ENCODE measurements at regions not wholly inside any gene's neighbourhood (a gene's known extent, or its start where the extent isn't known, plus 50 kb on each side); places are given as distances from the start of the nearest gene placed in this dataset.

DNA sequence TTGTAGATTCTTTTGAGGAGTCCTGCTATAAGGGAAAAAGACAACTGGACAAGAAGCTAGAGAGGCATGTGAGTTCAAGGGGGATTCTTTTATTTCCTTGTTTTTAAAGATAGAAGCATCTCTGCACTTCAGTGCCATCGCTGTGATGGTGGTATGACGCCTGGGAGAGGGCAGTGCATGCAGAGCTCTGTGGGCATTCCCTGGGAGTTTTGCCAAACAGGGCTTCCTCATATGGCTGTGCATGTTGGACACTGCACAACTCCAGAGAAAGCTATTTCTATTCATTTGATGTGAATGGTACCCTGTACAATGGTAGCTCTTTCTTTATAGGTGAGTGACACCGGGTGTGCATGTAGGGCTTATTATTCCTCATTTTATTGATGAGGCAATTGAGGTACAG lies 599.5 kb upstream of the DPP6 start:
- Histone ChIP-seq H3K9me2 (ENCODE audit: insufficient read depth, low read length) (no peaks in the 10 kb centered on the region), H4K20me1 (ENCODE audit: insufficient read depth) (no peaks in the 10 kb centered on the region), H3K9me3 (ENCODE audit: low read length) (no peaks in the 10 kb centered on the region), H3K27me3 (ENCODE audit: insufficient read depth, low read depth, low read length) (no peaks in the 10 kb centered on the region), H3K4me3 (ENCODE audit: low read length) (no peak overlapping the region), H2AFZ (ENCODE audit: low read depth, low read length) (no peak overlapping the region), H3K36me3 (ENCODE audit: insufficient read depth, low read length) (no peaks in the 10 kb centered on the region), H3K4me2 (ENCODE audit: low read length) (no peak overlapping the region), H3K27ac (ENCODE audit: low read length) (no peak overlapping the region), H3K9ac (ENCODE audit: low read length) (no peak overlapping the region), H3F3A (ENCODE audit: insufficient read depth, low read length, poor library complexity, severe bottlenecking) (no peaks in the 10 kb centered on the region), H3K79me2 (replicated peaks; ENCODE audit: insufficient read depth, low read length) (no peaks in the 10 kb centered on the region)
- no peak for TF ChIP-seq POLR2AphosphoS5 (IDR thresholded peaks at IDR 0.05)
- TF ChIP-seq, protein P1, sequence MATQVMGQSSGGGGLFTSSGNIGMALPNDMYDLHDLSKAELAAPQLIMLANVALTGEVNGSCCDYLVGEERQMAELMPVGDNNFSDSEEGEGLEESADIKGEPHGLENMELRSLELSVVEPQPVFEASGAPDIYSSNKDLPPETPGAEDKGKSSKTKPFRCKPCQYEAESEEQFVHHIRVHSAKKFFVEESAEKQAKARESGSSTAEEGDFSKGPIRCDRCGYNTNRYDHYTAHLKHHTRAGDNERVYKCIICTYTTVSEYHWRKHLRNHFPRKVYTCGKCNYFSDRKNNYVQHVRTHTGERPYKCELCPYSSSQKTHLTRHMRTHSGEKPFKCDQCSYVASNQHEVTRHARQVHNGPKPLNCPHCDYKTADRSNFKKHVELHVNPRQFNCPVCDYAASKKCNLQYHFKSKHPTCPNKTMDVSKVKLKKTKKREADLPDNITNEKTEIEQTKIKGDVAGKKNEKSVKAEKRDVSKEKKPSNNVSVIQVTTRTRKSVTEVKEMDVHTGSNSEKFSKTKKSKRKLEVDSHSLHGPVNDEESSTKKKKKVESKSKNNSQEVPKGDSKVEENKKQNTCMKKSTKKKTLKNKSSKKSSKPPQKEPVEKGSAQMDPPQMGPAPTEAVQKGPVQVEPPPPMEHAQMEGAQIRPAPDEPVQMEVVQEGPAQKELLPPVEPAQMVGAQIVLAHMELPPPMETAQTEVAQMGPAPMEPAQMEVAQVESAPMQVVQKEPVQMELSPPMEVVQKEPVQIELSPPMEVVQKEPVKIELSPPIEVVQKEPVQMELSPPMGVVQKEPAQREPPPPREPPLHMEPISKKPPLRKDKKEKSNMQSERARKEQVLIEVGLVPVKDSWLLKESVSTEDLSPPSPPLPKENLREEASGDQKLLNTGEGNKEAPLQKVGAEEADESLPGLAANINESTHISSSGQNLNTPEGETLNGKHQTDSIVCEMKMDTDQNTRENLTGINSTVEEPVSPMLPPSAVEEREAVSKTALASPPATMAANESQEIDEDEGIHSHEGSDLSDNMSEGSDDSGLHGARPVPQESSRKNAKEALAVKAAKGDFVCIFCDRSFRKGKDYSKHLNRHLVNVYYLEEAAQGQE (IDR thresholded peaks at IDR 0.05; ENCODE audit: borderline replicate concordance), result no peak
- TF ChIP-seq, protein P2, sequence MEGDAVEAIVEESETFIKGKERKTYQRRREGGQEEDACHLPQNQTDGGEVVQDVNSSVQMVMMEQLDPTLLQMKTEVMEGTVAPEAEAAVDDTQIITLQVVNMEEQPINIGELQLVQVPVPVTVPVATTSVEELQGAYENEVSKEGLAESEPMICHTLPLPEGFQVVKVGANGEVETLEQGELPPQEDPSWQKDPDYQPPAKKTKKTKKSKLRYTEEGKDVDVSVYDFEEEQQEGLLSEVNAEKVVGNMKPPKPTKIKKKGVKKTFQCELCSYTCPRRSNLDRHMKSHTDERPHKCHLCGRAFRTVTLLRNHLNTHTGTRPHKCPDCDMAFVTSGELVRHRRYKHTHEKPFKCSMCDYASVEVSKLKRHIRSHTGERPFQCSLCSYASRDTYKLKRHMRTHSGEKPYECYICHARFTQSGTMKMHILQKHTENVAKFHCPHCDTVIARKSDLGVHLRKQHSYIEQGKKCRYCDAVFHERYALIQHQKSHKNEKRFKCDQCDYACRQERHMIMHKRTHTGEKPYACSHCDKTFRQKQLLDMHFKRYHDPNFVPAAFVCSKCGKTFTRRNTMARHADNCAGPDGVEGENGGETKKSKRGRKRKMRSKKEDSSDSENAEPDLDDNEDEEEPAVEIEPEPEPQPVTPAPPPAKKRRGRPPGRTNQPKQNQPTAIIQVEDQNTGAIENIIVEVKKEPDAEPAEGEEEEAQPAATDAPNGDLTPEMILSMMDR (IDR thresholded peaks at IDR 0.05; ENCODE audit: poor library complexity, severe bottlenecking), result no peak
- TF ChIP-seq EZH2 (IDR thresholded peaks at IDR 0.05; ENCODE audit: borderline replicate concordance, insufficient read depth, low read length, poor library complexity, severe bottlenecking), result no peak
- no peak for TF ChIP-seq EP300 (conservative IDR thresholded peaks at IDR 0.05; ENCODE audit: poor library complexity, severe bottlenecking)
- TF ChIP-seq SMC3 (conservative IDR thresholded peaks at IDR 0.05; ENCODE audit: poor library complexity), result no peak
- no peak for TF ChIP-seq TAF1 (IDR thresholded peaks at IDR 0.05; ENCODE audit: low read depth)
- TF ChIP-seq MXI1 (conservative IDR thresholded peaks at IDR 0.05; ENCODE audit: poor library complexity, severe bottlenecking), result no peak
- no peak for TF ChIP-seq RAD21 (conservative IDR thresholded peaks at IDR 0.05)

DNA sequence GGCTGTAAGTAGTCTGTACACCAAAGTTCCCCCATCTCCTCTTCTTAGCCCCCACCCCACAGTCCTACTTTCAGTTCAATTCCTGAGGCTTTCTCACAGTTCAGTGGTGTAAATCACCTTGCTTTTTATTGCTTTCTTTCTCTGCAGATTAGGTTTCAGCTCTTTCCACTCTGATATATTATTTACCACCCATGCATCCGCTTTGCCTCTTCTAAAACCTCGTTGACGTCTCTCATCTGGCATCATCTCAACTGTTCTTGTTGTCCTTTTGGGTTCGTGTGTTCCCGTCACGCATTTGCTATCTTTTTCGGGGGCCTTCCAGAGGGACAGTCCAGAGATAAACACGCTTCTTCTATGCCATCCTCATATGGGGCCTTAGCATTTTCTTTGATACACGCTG lies 597.9 kb upstream of the DPP6 start:
- Histone ChIP-seq H3K79me2 (replicated peaks; ENCODE audit: insufficient read depth, low read length) (no peaks in the 10 kb centered on the region), H3K27ac (ENCODE audit: low read length) (no peak overlapping the region), H3K4me2 (ENCODE audit: low read length) (no peak overlapping the region), H3K9me2 (ENCODE audit: insufficient read depth, low read length) (no peaks in the 10 kb centered on the region), H3K36me3 (ENCODE audit: insufficient read depth, low read length) (no peaks in the 10 kb centered on the region), H3K27me3 (ENCODE audit: insufficient read depth, low read depth, low read length) (no peaks in the 10 kb centered on the region), H3F3A (ENCODE audit: insufficient read depth, low read length, poor library complexity, severe bottlenecking) (no peaks in the 10 kb centered on the region), H3K9me3 (ENCODE audit: low read length) (no peaks in the 10 kb centered on the region), H3K4me3 (ENCODE audit: low read length) (no peak overlapping the region), H3K9ac (ENCODE audit: low read length) (no peak overlapping the region), H2AFZ (ENCODE audit: low read depth, low read length) (no peak overlapping the region), H4K20me1 (ENCODE audit: insufficient read depth) (no peaks in the 10 kb centered on the region)
- TF ChIP-seq TAF1 (IDR thresholded peaks at IDR 0.05; ENCODE audit: low read depth) (no peak), EP300 (conservative IDR thresholded peaks at IDR 0.05; ENCODE audit: poor library complexity, severe bottlenecking) (no peak), EZH2 (IDR thresholded peaks at IDR 0.05; ENCODE audit: borderline replicate concordance, insufficient read depth, low read length, poor library complexity, severe bottlenecking) (no peak), MXI1 (conservative IDR thresholded peaks at IDR 0.05; ENCODE audit: poor library complexity, severe bottlenecking) (no peak)
- TF ChIP-seq, protein P1 (IDR thresholded peaks at IDR 0.05; ENCODE audit: borderline replicate concordance), result no peak
- TF ChIP-seq, protein P2 (IDR thresholded peaks at IDR 0.05; ENCODE audit: poor library complexity, severe bottlenecking), result no peak
